ENCODE measurements at regions not wholly inside any gene's neighbourhood (a gene's known extent, or its start where the extent isn't known, plus 50 kb on each side); places are given as distances from the start of the nearest gene placed in this dataset.

DNA sequence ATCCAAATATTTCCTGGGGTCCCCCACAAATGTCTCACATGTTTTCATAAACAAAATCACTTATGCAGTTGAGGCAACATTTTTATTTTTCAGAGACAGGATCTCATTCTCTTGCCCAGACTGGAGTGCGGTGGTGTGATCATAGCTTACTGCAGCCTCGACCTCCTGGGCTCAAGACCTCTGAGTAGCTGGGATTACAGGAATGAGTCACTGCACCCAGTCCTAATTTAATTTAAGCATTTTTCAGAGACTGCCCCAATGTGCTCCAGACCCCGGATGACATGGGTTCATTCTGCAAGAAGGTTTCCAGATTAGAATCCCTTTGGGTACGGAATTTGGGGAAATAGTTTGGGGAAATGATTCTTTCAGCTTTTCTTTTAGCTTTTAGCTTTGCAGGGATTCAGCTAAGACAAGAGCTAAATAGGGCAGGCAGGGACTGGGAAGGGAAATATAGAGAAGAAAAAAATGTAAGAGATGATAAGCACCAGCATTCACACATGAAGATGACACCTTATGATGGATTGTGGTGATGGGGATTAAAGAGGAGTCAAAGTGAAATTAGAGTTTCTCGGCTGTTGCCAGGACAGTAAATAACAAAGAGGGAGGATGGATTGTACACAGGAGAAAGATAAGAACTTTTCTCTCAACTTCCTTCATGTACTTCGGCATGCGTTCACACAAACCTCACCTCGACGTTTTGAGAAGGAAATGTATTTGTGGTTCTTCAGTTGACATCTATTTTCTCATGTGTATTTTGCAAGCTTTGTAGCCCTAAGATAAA lies 169.4 kb upstream of the TAB2 start:
- no peaks in the 10 kb centered on the region for H3K36me3 ChIP-seq
- no peak for DNase-seq (ENCODE audit: low spot score in 2 of 2)

DNA sequence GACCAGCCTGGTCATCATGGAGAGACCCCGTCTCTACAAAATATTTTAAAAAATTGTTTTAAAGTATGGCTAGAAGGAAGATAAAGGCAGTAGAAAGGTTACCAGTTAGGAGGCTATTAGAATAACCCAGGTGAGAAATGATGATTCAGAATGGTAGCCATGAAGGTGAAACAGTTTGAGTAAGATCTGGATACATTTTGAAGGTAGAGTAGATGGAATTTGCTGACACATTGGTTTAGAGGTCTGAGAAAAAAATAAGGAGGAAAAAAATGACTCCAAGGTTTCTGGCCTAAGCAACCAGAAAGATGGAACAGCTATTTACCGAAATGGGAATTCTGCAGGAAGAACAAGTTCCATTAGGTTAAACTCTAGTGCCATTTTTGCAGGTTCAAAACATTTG lies 167.9 kb upstream of the TAB2 start:
- Histone ChIP-seq H3K27ac (no peak overlapping the region), H3K27me3 (no peaks in the 10 kb centered on the region), H3K4me1 (no peaks in the 10 kb centered on the region), H3K4me3 (no peak overlapping the region), H3K9me3 (no peaks in the 10 kb centered on the region), H3K36me3 (no peaks in the 10 kb centered on the region)
- TF ChIP-seq, protein P1, sequence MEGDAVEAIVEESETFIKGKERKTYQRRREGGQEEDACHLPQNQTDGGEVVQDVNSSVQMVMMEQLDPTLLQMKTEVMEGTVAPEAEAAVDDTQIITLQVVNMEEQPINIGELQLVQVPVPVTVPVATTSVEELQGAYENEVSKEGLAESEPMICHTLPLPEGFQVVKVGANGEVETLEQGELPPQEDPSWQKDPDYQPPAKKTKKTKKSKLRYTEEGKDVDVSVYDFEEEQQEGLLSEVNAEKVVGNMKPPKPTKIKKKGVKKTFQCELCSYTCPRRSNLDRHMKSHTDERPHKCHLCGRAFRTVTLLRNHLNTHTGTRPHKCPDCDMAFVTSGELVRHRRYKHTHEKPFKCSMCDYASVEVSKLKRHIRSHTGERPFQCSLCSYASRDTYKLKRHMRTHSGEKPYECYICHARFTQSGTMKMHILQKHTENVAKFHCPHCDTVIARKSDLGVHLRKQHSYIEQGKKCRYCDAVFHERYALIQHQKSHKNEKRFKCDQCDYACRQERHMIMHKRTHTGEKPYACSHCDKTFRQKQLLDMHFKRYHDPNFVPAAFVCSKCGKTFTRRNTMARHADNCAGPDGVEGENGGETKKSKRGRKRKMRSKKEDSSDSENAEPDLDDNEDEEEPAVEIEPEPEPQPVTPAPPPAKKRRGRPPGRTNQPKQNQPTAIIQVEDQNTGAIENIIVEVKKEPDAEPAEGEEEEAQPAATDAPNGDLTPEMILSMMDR (IDR thresholded peaks at IDR 0.05) = no peak
- TF ChIP-seq POLR2AphosphoS5 (IDR thresholded peaks at IDR 0.05) (no peak), POLR2A (IDR thresholded peaks at IDR 0.05) (no peak)
- DNase-seq (ENCODE audit: low spot score in 2 of 2) = no peak
- intact Hi-C loops (cut with DNase I; ENCODE audit: low total_unique reads) = no loop called here

More for the DNA sequence above, 169.4 kb upstream of the TAB2 start:
- no peak overlapping the region for H3K27ac ChIP-seq
- intact Hi-C loops (cut with DNase I; ENCODE audit: low total_unique reads) = no loop called here
- no peak overlapping the region for H3K4me3 ChIP-seq
- no peaks in the 10 kb centered on the region for H3K4me1 ChIP-seq
- TF ChIP-seq POLR2A (IDR thresholded peaks at IDR 0.05) = no peak
- no peak for TF ChIP-seq POLR2AphosphoS5 (IDR thresholded peaks at IDR 0.05)
- TF ChIP-seq, protein P1 (IDR thresholded peaks at IDR 0.05) = no peak
- no peaks in the 10 kb centered on the region for H3K9me3 ChIP-seq
- H3K27me3 ChIP-seq = no peaks in the 10 kb centered on the region

DNA sequence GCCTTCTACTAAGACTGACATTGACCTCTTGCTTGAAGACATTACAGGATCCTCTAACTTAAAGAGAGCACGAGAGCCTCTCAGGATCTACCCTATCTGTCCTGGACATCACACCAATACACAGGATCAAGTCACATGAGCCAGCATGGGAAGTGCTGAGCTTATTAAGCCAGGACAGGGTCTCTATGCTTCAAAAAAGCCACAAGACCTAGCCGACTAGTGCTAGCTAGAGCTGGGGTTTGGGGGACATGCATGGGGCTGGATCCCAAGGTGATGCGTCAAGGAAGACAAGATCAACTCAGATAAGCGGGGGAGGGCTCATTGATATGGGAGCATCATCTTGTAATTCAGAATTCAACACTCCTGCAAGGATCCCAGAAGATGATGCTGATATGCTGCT lies 167.2 kb upstream of the TAB2 start:
- no peaks in the 10 kb centered on the region for H3K27me3 ChIP-seq
- H3K36me3 ChIP-seq = no peaks in the 10 kb centered on the region
- intact Hi-C loops (cut with DNase I; ENCODE audit: low total_unique reads) = no loop called here
- H3K4me1 ChIP-seq = no peaks in the 10 kb centered on the region
- no peak for TF ChIP-seq POLR2A (IDR thresholded peaks at IDR 0.05)
- no peak for DNase-seq (ENCODE audit: low spot score in 2 of 2)
- H3K27ac ChIP-seq = no peak overlapping the region
- no peaks in the 10 kb centered on the region for H3K9me3 ChIP-seq
- H3K4me3 ChIP-seq = no peak overlapping the region

DNA sequence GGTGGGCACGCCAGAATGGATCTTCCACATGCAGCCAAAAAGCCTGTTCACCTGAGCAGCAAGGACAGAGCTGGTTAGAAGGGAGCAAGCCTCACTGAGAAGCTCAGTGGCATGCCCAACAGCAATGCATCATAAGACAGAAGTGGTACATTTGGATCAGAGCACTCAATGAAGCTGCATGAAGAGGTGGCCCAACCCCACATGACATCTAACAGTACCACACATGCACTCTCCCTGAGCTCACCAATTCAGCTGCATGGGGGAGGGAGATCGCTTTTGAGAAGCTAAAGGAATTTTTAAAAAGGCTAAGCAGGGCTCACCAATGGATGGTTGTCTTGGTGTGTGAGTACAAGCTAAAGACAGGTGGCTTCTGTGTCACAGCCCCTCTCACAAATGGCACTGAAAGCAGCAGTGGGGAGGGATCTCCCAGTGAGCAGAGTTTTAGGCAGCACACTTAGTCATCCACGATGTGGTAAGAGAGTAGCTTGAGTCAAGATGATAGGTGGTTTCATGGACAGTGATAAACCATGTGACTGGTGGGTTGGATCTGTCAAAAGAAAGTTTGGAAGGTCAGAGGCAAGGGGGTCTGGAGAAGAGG lies 166.6 kb upstream of the TAB2 start:
- no peaks in the 10 kb centered on the region for H3K27me3 ChIP-seq
- H3K4me3 ChIP-seq = no peak overlapping the region
- intact Hi-C loops (cut with DNase I; ENCODE audit: low total_unique reads) = no loop called here
- H3K4me1 ChIP-seq = no peaks in the 10 kb centered on the region
- DNase-seq (ENCODE audit: low spot score in 2 of 2) = no peak
- H3K27ac ChIP-seq = no peak overlapping the region
- H3K9me3 ChIP-seq = no peaks in the 10 kb centered on the region
- no peaks in the 10 kb centered on the region for H3K36me3 ChIP-seq
- no peak for TF ChIP-seq POLR2AphosphoS5 (IDR thresholded peaks at IDR 0.05)
- TF ChIP-seq, protein P1 (IDR thresholded peaks at IDR 0.05) = no peak

DNA sequence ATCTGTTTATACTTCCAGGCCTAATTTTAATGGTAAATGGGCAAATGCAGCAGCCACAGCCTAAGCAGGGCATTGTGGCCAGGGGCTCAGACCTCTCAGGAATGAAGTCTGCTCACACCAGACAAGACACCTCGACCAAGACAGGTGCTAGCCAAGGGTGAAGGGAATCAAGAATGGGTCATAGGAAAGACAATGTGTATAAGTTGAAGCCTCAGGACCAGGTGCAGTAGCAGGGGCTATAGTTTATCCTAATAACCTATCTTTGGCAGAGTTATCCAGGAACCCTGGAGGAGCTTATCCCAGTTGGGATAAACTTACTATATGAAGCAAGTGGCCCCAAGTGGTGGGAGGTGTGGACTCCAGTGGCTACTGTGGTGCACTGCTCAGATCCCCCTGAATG lies 165.0 kb upstream of the TAB2 start:
- no peaks in the 10 kb centered on the region for H3K36me3 ChIP-seq
- peak overlapping the region in 1 of 2 donors; percentile 70 for H3K27ac ChIP-seq
- H3K9me3 ChIP-seq = no peaks in the 10 kb centered on the region
- DNase-seq (ENCODE audit: low spot score in 2 of 2) = no peak
- no peaks in the 10 kb centered on the region for H3K27me3 ChIP-seq
- TF ChIP-seq POLR2AphosphoS5 (IDR thresholded peaks at IDR 0.05) = no peak
- no peak for TF ChIP-seq POLR2A (IDR thresholded peaks at IDR 0.05)
- TF ChIP-seq, protein P1 (IDR thresholded peaks at IDR 0.05) = no peak
- intact Hi-C loops (cut with DNase I; ENCODE audit: low total_unique reads) = no loop called here
- H3K4me3 ChIP-seq = no peak overlapping the region
- H3K4me1 ChIP-seq = no peaks in the 10 kb centered on the region

Data from breast epithelium (tissue), 4 donors.